T-cell (primary cell): ENCODE measurements at regions not wholly inside any gene's neighbourhood (a gene's known extent, or its start where the extent isn't known, plus 50 kb on each side); places are given as distances from the start of the nearest gene placed in this dataset.

Experiments used
- ATAC-seq, 4 experiments: fragments of 200-7000 bp in 3 of 4; fragments of 150-1000 bp in 1 of 4; cut with Tn5 transposase; replicated peaks in 1 of 4; 1 replicate in 3 of 4; 2 replicates in 1 of 4; pipeline ENCODE4 v1.10.0; 2021; ENCODE audit warnings: moderate library complexity in 3 of 4, mild to moderate bottlenecking in 2 of 4, moderate number of reproducible peaks in 1 of 4
- CTCF ChIA-PET, 2 donors: fragments of 300-600 bp; sonication (Branson Sonifier 250); formaldehyde crosslinking; loops; one replicate each; lab custom pipeline; 2022; ENCODE audit warnings: antibody characterized with exemption in 2 of 2; lab: Charles Lee
- POLR2A ChIA-PET, 2 donors: fragments of 300-600 bp; sonication (Branson Sonifier 250); formaldehyde crosslinking; loops; one replicate each; lab custom pipeline; 2022; ENCODE audit warnings: antibody characterized with exemption in 2 of 2; lab: Charles Lee
- DNase-seq, 35 experiments: peaks; one replicate each; pipeline versions ENCODE4 v3.0.0 to v3.0.0-alpha.2; 2013 to 2023
- H3K27ac ChIP-seq: one replicate; pipeline ENCODE4 v1.5.1; 2013; ENCODE audit warnings: low read length
- H3K27me3 ChIP-seq, 2 experiments: replicated peaks in 1 of 2; 1 replicate in 1 of 2; 2 replicates in 1 of 2; pipeline versions ENCODE4 v1.6.1 to v1.7.0; 2013; ENCODE audit warnings: low read length in 1 of 2, mixed read lengths in 1 of 2; ENCODE audit not compliant: control insufficient read depth in 2 of 2, insufficient read depth in 2 of 2; ENCODE audit errors: extremely low read depth in 1 of 2
- H3K36me3 ChIP-seq, 2 donors: 1 replicate in 1 of 2; 2 replicates in 1 of 2; pipeline versions ENCODE4 v1.6.1 to v1.7.0; 2013; ENCODE audit warnings: low read length in 1 of 2; ENCODE audit not compliant: control insufficient read depth in 2 of 2, insufficient read depth in 1 of 2; ENCODE audit errors: extremely low read depth in 1 of 2
- H3K4me1 ChIP-seq, 2 experiments: 1 replicate in 1 of 2; 2 replicates in 1 of 2; pipeline versions ENCODE4 v1.6.1 to v1.7.0; 2013; ENCODE audit warnings: low read length in 2 of 2, mixed read lengths in 1 of 2; ENCODE audit not compliant: insufficient read depth in 2 of 2, control insufficient read depth in 1 of 2; ENCODE audit errors: extremely low read depth in 1 of 2
- H3K4me3 ChIP-seq, 2 donors: 1 replicate in 1 of 2; 2 replicates in 1 of 2; pipeline versions ENCODE4 v1.5.1 to v1.7.0; 2013; ENCODE audit warnings: mild to moderate bottlenecking in 2 of 2, low read length in 1 of 2, moderate library complexity in 1 of 2; ENCODE audit not compliant: control insufficient read depth in 1 of 2; ENCODE audit errors: extremely low read depth in 1 of 2
- H3K9me3 ChIP-seq: 2 replicates; pipeline ENCODE4 v1.7.0; 2013
- H3K27ac Mint-ChIP-seq, 2 donors: one replicate each; pipeline ENCODE4 v1.8.0; 2020 to 2021; ENCODE audit warnings: mild to moderate bottlenecking in 2 of 2, mixed read lengths in 2 of 2
- H3K27me3 Mint-ChIP-seq, 2 donors: one replicate each; pipeline ENCODE4 v1.8.0; 2021 to 2022; ENCODE audit warnings: mixed read lengths in 2 of 2
- H3K36me3 Mint-ChIP-seq: one replicate; pipeline ENCODE4 v1.8.0; 2021; ENCODE audit warnings: mixed read lengths
- H3K4me1 Mint-ChIP-seq, 3 donors: one replicate each; pipeline ENCODE4 v1.8.0; 2020 to 2022; ENCODE audit warnings: mixed read lengths in 3 of 3, mild to moderate bottlenecking in 1 of 3
- H3K4me3 Mint-ChIP-seq, 3 donors: one replicate each; pipeline ENCODE4 v1.8.0; 2020 to 2022; ENCODE audit warnings: mild to moderate bottlenecking in 3 of 3, mixed read lengths in 3 of 3, moderate library complexity in 3 of 3
- H3K9me3 Mint-ChIP-seq, 3 donors: one replicate each; pipeline ENCODE4 v1.8.0; 2020 to 2022; ENCODE audit warnings: mixed read lengths in 3 of 3
- WGBS: methylation state at CpG from one replicate; pipeline ENCODE4 v1.1.5; 2013; ENCODE audit warnings: missing lambda C conversion rate; ENCODE audit not compliant: insufficient coverage; 5-methylcytosine and 5-hydroxymethylcytosine counted together

- Histone ChIP-seq H3K27me3 (no peaks in the 10 kb centered on the region), H3K9me3 (peaks cover 2% of the 10 kb centered on the region), H3K27ac (no peak overlapping the region), H3K4me1 (no peaks in the 10 kb centered on the region), H3K36me3 (no peaks in the 10 kb centered on the region), H3K4me3 (no peak overlapping the region)
- H3K4me3 Mint-ChIP-seq: no peak overlapping the region
- ATAC-seq (no peak), DNase-seq (no peak)
- H3K27me3 Mint-ChIP-seq: peaks cover 0 to 4% of the 10 kb centered on the region in 2 donors
- H3K9me3 Mint-ChIP-seq: peaks cover 0 to 12% (median 5%) of the 10 kb centered on the region in 3 donors
- H3K36me3 Mint-ChIP-seq: no peaks in the 10 kb centered on the region
- no peaks in the 10 kb centered on the region for H3K4me1 Mint-ChIP-seq
- ChIA-PET POLR2A (no interaction called here), CTCF (no interaction called here)
- no peak overlapping the region for H3K27ac Mint-ChIP-seq
Measured at GRCh38 chr6:156219973-156220372, 557.2 kb upstream of the ARID1B start.

GRCh38 chr6:156205678-156206077 lies 571.5 kb upstream of the ARID1B start:
- no peaks in the 10 kb centered on the region for H3K27me3 ChIP-seq
- no peak overlapping the region for H3K4me3 ChIP-seq
- no peaks in the 10 kb centered on the region for H3K4me1 ChIP-seq
- ATAC-seq (no peak), DNase-seq (no peak)
- POLR2A ChIA-PET: interaction anchor here in 1 of 2 donors (0.6 kb wide), 1 partner anchor 903 kb away, joined by 3 read pairs; no protein-coding TSS in a partner anchor
- no peak overlapping the region for H3K27ac ChIP-seq
- H3K9me3 ChIP-seq: peaks cover 2% of the 10 kb centered on the region
- H3K4me3 Mint-ChIP-seq: no peak overlapping the region
- CTCF ChIA-PET: no interaction called here
- H3K27me3 Mint-ChIP-seq: no peaks in the 10 kb centered on the region
- no peak overlapping the region for H3K27ac Mint-ChIP-seq
- peaks cover 11 to 45% (median 20%) of the 10 kb centered on the region in 3 donors for H3K9me3 Mint-ChIP-seq
- no peaks in the 10 kb centered on the region for H3K36me3 ChIP-seq
- H3K36me3 Mint-ChIP-seq: peaks cover 10% of the 10 kb centered on the region
- no CpG with 5 or more reads among the region's 3 CpGs for WGBS
- peaks cover 0 to 13% (median 4%) of the 10 kb centered on the region in 3 donors for H3K4me1 Mint-ChIP-seq

GRCh38 chr6:156199182-156199581 lies 578.0 kb upstream of the ARID1B start:
- Mint-ChIP-seq H3K27me3 (no peaks in the 10 kb centered on the region), H3K9me3 (peaks cover 0 to 6% (median 3%) of the 10 kb centered on the region in 3 donors), H3K36me3 (no peaks in the 10 kb centered on the region), H3K27ac (peak overlapping the region; percentile 46 to 70), H3K4me3 (no peak overlapping the region), H3K4me1 (peaks cover 24 to 39% (median 33%) of the 10 kb centered on the region in 3 donors)
- no peak for DNase-seq
- CTCF ChIA-PET: no interaction called here
- Histone ChIP-seq H3K4me1 (peaks cover 2 to 22% of the 10 kb centered on the region in 2 experiments), H3K4me3 (no peak overlapping the region), H3K9me3 (no peaks in the 10 kb centered on the region), H3K27me3 (no peaks in the 10 kb centered on the region), H3K36me3 (no peaks in the 10 kb centered on the region), H3K27ac (no peak overlapping the region)
- no peak for ATAC-seq
- POLR2A ChIA-PET: no interaction called here
- WGBS: 84% methylated on average over 5 of the region's 5 CpGs

GRCh38 chr6:156197513-156197912 lies 579.7 kb upstream of the ARID1B start:
- ATAC-seq: peak; percentile 63 to 95 (median 82)
- POLR2A ChIA-PET: interaction anchor here in 1 of 2 donors (0.7 kb wide), 1 partner anchor 518 kb away, joined by 7 read pairs; no protein-coding TSS in a partner anchor

GRCh38 chr6:156194981-156195380 lies 582.2 kb upstream of the ARID1B start:
- H3K4me1 Mint-ChIP-seq: peaks cover 33 to 44% (median 42%) of the 10 kb centered on the region in 3 donors
- H3K9me3 Mint-ChIP-seq: peaks cover 0 to 2% (median 0%) of the 10 kb centered on the region in 3 donors
- ChIA-PET CTCF (no interaction called here), POLR2A (no interaction called here)
- no peak for DNase-seq
- peak overlapping the region in 1 of 2 donors; percentile 55 for H3K27ac Mint-ChIP-seq
- Histone ChIP-seq H3K36me3 (no peaks in the 10 kb centered on the region), H3K27ac (no peak overlapping the region), H3K27me3 (no peaks in the 10 kb centered on the region), H3K9me3 (no peaks in the 10 kb centered on the region), H3K4me3 (no peak overlapping the region), H3K4me1 (peaks cover 2 to 29% of the 10 kb centered on the region in 2 experiments)
- H3K36me3 Mint-ChIP-seq: peaks cover 4% of the 10 kb centered on the region
- ATAC-seq: no peak
- H3K27me3 Mint-ChIP-seq: no peaks in the 10 kb centered on the region
- H3K4me3 Mint-ChIP-seq: no peak overlapping the region
- WGBS: no CpG with 5 or more reads among the region's 2 CpGs

More at GRCh38 chr6:156197513-156197912, 579.7 kb upstream of the ARID1B start:
- Mint-ChIP-seq H3K36me3 (no peaks in the 10 kb centered on the region), H3K4me1 (peaks cover 24 to 39% (median 38%) of the 10 kb centered on the region in 3 donors), H3K4me3 (peak overlapping the region in 2 of 3 donors; percentile 14 to 49), H3K27ac (peak overlapping the region; percentile 46 to 83), H3K9me3 (peaks cover 0 to 2% (median 0%) of the 10 kb centered on the region in 3 donors), H3K27me3 (no peaks in the 10 kb centered on the region)
- Histone ChIP-seq H3K36me3 (no peaks in the 10 kb centered on the region), H3K9me3 (no peaks in the 10 kb centered on the region), H3K27ac (no peak overlapping the region), H3K4me3 (no peak overlapping the region), H3K4me1 (peaks cover 2 to 22% of the 10 kb centered on the region in 2 experiments), H3K27me3 (no peaks in the 10 kb centered on the region)
- WGBS: no CpG with 5 or more reads among the region's 2 CpGs
- peak in 2 of 35 experiments; percentile 17 to 37 for DNase-seq
- CTCF ChIA-PET: no interaction called here

GRCh38 chr6:156193381-156193780 lies 583.8 kb upstream of the ARID1B start:
- Histone ChIP-seq H3K4me1 (peaks cover 2 to 23% of the 10 kb centered on the region in 2 experiments), H3K27ac (no peak overlapping the region), H3K27me3 (no peaks in the 10 kb centered on the region), H3K4me3 (no peak overlapping the region), H3K9me3 (no peaks in the 10 kb centered on the region), H3K36me3 (no peaks in the 10 kb centered on the region)
- no peak for ATAC-seq
- CTCF ChIA-PET: no interaction called here
- H3K27me3 Mint-ChIP-seq: no peaks in the 10 kb centered on the region
- peaks cover 4% of the 10 kb centered on the region for H3K36me3 Mint-ChIP-seq
- peak overlapping the region in 1 of 2 donors; percentile 15 for H3K27ac Mint-ChIP-seq
- H3K4me1 Mint-ChIP-seq: peaks cover 26 to 35% (median 34%) of the 10 kb centered on the region in 3 donors
- no peak overlapping the region for H3K4me3 Mint-ChIP-seq
- H3K9me3 Mint-ChIP-seq: peaks cover 0 to 2% (median 0%) of the 10 kb centered on the region in 3 donors
- POLR2A ChIA-PET: no interaction called here
- no CpG with 5 or more reads among the region's 4 CpGs for WGBS
- DNase-seq: no peak
